Epithelial cell of esophagus (primary cell): ENCODE measurements at regions not wholly inside any gene's neighbourhood (a gene's known extent, or its start where the extent isn't known, plus 50 kb on each side); places are given as distances from the start of the nearest gene placed in this dataset.

ENCODE experiments used
- DNase-seq: peaks from one replicate; pipeline ENCODE4 v3.0.0; 2010; ENCODE audit warnings: low read depth
- H3K4me3 ChIP-seq: 2 replicates; pipeline ENCODE4 v1.5.1; 2011; ENCODE audit warnings: mild to moderate bottlenecking, low read length, control low read depth
- TF ChIP-seq, protein P1 (sequence below): IDR thresholded peaks from 2 replicates; pipeline ENCODE4 v1.5.1; 2011; ENCODE audit warnings: low read depth, mild to moderate bottlenecking, low read length, control low read depth, inconsistent platforms; ENCODE audit not compliant: insufficient read depth; ENCODE audit errors: missing control alignments

DNA sequence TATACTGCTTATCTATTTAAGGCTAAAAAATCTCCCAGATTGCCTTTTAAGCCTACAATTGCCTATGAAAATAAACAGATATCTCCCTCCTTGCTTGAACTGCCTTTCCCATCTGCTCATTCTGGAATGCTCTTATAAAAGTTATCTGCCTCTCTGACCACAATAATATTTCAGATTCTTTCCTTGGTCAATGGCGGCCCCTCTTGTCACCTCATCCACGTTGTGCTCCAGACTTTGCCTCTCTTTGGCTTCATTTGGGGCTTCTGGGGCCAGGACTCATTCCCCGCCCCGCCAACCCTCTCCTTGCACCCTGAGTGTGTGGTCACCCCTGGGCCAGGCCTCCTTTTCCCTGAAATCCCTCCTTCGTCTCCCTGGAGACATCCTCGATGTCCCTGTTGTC lies 110.0 kb upstream of the RPS23 start:
- TF ChIP-seq, protein P1, sequence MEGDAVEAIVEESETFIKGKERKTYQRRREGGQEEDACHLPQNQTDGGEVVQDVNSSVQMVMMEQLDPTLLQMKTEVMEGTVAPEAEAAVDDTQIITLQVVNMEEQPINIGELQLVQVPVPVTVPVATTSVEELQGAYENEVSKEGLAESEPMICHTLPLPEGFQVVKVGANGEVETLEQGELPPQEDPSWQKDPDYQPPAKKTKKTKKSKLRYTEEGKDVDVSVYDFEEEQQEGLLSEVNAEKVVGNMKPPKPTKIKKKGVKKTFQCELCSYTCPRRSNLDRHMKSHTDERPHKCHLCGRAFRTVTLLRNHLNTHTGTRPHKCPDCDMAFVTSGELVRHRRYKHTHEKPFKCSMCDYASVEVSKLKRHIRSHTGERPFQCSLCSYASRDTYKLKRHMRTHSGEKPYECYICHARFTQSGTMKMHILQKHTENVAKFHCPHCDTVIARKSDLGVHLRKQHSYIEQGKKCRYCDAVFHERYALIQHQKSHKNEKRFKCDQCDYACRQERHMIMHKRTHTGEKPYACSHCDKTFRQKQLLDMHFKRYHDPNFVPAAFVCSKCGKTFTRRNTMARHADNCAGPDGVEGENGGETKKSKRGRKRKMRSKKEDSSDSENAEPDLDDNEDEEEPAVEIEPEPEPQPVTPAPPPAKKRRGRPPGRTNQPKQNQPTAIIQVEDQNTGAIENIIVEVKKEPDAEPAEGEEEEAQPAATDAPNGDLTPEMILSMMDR: no peak
- DNase-seq: no peak
- H3K4me3 ChIP-seq: no peak overlapping the region

DNA sequence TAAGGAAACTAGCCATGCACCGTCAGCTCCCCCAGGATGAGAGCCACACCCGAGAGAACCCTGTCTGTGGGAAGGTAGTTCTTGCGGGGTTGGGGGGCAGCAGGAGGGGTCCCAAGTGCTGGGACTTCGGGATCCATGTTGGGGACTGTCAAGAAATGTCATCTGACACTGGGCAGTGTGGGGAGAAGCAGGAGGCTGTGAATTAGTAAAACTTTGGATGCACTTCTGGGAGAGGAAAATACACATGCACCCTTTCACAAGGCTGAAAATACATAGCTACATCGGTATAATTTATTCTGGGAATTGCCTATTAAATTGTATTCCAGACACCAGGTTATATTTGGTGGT lies 109.6 kb upstream of the RPS23 start:
- H3K4me3 ChIP-seq: no peak overlapping the region
- no peak for DNase-seq
- TF ChIP-seq, protein P1: no peak

DNA sequence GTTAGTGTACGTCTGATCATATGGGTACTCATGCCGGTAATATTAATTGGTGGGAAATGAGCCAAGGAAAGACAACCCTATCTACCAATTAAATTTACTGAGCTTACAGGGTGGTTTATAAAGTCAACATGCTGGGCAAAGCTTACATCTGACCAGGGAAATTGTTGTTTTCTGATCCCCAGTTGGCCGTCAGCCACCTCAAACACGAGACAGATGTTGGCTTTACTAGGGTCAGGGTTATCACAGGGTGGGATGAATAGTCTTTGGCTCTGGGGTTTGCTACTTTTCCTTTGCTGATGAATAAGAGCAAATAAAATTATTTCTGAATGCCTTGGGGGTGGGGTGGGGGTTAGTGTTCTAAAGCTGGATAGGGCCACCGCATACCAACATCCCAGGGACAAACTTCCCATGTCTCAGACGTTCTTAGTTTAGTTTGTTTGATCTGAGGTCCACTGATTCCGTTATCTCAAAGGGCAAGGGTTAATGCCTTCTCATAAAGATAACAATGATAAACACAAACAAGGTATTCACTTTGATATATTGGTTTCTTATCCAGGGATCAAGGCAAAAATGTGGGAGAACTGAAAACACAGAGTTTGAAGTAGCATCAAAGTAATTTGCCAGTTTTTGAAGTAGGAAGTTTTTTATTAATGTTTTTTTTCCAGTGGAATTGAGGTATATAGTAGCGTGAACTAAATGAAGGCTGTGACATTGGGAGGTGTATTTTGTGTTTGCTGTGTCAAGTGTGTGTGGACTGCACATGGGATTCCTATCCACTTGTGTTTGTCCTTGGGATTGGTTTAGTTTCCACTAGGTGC lies 109.1 kb upstream of the RPS23 start:
- peak; percentile 20 for DNase-seq
- TF ChIP-seq, protein P1: no peak
- no peak overlapping the region for H3K4me3 ChIP-seq

DNA sequence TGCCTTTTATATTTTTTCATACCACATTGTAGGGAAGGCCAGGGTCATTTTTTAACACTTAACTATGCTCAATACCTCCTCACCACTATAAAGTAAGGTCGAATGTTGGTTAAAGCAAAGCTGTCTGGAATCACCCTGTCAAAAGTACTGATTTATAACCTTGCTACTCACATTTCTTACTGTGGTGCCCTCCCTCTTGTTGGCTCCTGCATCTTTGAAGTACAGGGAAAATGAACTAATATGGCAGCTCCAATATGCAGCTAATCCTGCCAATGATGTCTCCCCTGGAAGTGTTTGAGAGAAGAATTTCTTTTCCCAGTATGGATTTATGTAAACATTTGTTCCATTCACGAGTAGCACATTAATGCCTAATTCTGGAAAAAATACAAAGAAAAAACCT lies 108.4 kb upstream of the RPS23 start:
- no peak overlapping the region for H3K4me3 ChIP-seq
- DNase-seq: no peak
- TF ChIP-seq, protein P1: no peak

DNA sequence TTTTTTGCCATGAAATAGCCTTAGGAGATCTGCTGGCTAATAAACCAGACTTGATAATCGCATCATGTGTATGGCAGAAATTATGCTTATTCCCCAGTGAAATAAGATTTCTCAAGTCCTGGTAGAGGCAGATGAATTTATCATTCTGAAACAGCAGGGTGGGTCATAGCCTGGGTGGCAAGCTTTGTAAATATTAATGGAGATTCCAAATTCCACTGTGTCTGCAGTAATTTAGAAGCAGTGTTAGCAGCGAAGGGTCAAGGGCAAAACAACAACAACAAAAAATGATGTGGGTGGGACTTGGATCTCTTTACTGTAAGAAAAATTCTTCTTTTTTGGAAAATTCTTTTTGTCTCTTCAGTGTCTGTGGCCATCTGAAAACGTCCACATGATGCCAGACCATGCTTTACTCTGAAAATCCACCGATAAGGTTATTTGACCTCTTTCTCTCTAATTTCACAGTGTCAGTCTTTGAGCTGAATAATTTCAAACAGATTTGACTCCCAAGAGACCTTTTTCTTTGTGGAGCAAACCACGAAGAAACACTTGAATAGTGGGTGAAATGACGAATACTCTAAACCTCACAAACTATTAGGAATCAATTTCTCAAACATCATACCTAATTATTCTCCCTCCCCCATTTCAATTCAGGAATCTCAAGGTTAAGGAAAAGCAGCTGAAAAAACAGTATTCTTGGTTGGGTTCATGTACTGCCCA lies 106.0 kb upstream of the RPS23 start:
- H3K4me3 ChIP-seq: no peak overlapping the region
- TF ChIP-seq, protein P1: no peak
- DNase-seq: no peak

DNA sequence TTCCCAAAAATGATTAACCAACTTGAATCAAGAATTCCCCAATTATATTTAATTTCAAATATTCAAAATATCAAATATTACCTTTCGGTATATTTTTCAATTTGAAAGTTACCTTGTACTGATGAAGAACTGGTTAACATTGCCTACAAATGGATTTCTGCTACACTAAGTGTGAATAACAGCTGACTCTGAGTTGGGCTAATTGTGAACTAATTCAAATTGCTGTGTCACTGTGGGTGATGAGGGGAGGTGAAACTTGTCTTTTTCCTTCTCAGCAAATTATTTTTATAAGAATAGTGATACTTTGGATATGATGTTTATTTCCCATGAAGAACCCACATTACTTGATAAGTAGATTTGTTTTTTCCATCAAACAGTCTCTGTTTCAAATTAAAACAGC lies 103.4 kb upstream of the RPS23 start:
- DNase-seq: no peak
- no peak overlapping the region for H3K4me3 ChIP-seq
- TF ChIP-seq, protein P1: no peak
